HG03469 (cell line): ENCODE measurements at regions not wholly inside any gene's neighbourhood (a gene's known extent, or its start where the extent isn't known, plus 50 kb on each side); places are given as distances from the start of the nearest gene placed in this dataset.

Experiments
- ATAC-seq: cut with Tn5 transposase; IDR thresholded peaks from one replicate; pipeline ENCODE4 v1.9.1; 2021; ENCODE audit warnings: mild to moderate bottlenecking, moderate library complexity, moderate number of reproducible peaks; ENCODE audit not compliant: unreplicated experiment

- no peak for ATAC-seq
These were observed 59.1 kb upstream of the SLC14A2 start for GRCh38 chr18:45556222-45556621.

GRCh38 chr18:45557287-45557686 is 58.0 kb upstream of the SLC14A2 start:
- ATAC-seq = no peak

- no peak for ATAC-seq
These were observed 57.5 kb upstream of the SLC14A2 start for GRCh38 chr18:45557779-45558178.

GRCh38 chr18:45559258-45559657 is 56.0 kb upstream of the SLC14A2 start:
- ATAC-seq = no peak

GRCh38 chr18:45560870-45561269 is 54.4 kb upstream of the SLC14A2 start:
- ATAC-seq = no peak

- no peak for ATAC-seq
These were observed 52.5 kb upstream of the SLC14A2 start for GRCh38 chr18:45562567-45563479.

- ATAC-seq = no peak
These were observed 49.9 kb upstream of the SLC14A2 start for GRCh38 chr18:45565280-45565970.
